Vagina (tissue), 2 donors: ENCODE measurements at regions not wholly inside any gene's neighbourhood (a gene's known extent, or its start where the extent isn't known, plus 50 kb on each side); places are given as distances from the start of the nearest gene placed in this dataset.

Experiments
- DNase-seq, 2 donors: peaks; one replicate each; pipeline ENCODE4 v3.0.0-alpha.2; 2017; ENCODE audit errors: extremely low spot score in 2 of 2
- H3K27ac ChIP-seq: fragments of 200-600 bp; sonication (generic); one replicate; pipeline ENCODE4 v1.5.1; 2019
- H3K27me3 ChIP-seq: fragments of 200-600 bp; sonication (generic); one replicate; pipeline ENCODE4 v1.5.1; 2019
- H3K36me3 ChIP-seq, 2 donors: fragments of 200-600 bp; sonication (generic); one replicate each; pipeline ENCODE4 v1.5.1; 2017 to 2019
- H3K4me1 ChIP-seq: fragments of 200-600 bp; sonication (generic); one replicate; pipeline ENCODE4 v1.5.1; 2019
- H3K4me3 ChIP-seq, 2 donors: fragments of 200-600 bp; sonication (generic); 1 replicate in 1 of 2; 2 replicates in 1 of 2; pipeline ENCODE4 v1.5.1; 2016 to 2019
- H3K9me3 ChIP-seq: fragments of 200-600 bp; sonication (generic); one replicate; pipeline ENCODE4 v1.5.1; 2019
- POLR2A ChIP-seq, 2 donors: fragments of 450-650 bp; IDR thresholded peaks; one replicate each; pipeline ENCODE4 v1.6.1; 2017; ENCODE audit warnings: antibody characterized with exemption in 2 of 2, mild to moderate bottlenecking in 2 of 2, moderate library complexity in 2 of 2
- POLR2AphosphoS5 ChIP-seq, 2 donors: sonication (generic); formaldehyde crosslinking; IDR thresholded peaks; one replicate each; pipeline ENCODE4 v1.9.0; 2017; ENCODE audit warnings: antibody characterized with exemption in 2 of 2, mild to moderate bottlenecking in 2 of 2, low read depth in 1 of 2; ENCODE audit not compliant: insufficient read depth in 1 of 2
- intact Hi-C: fragments of 100-400 bp; cut with DNase I; formaldehyde crosslinking; loops from one replicate; pipeline ENCODE4 v1.15.1; 2023
- TF ChIP-seq, protein P1 (sequence below), 3 experiments: fragments of 450-650 bp in 2 of 3; fragments of 200-600 bp in 1 of 3; sonication (generic) in 1 of 3; IDR thresholded peaks; one replicate each; pipeline ENCODE4 v1.5.1; 2017 to 2019; ENCODE audit warnings: antibody characterized with exemption in 3 of 3, mild to moderate bottlenecking in 2 of 3, moderate library complexity in 2 of 3

DNA sequence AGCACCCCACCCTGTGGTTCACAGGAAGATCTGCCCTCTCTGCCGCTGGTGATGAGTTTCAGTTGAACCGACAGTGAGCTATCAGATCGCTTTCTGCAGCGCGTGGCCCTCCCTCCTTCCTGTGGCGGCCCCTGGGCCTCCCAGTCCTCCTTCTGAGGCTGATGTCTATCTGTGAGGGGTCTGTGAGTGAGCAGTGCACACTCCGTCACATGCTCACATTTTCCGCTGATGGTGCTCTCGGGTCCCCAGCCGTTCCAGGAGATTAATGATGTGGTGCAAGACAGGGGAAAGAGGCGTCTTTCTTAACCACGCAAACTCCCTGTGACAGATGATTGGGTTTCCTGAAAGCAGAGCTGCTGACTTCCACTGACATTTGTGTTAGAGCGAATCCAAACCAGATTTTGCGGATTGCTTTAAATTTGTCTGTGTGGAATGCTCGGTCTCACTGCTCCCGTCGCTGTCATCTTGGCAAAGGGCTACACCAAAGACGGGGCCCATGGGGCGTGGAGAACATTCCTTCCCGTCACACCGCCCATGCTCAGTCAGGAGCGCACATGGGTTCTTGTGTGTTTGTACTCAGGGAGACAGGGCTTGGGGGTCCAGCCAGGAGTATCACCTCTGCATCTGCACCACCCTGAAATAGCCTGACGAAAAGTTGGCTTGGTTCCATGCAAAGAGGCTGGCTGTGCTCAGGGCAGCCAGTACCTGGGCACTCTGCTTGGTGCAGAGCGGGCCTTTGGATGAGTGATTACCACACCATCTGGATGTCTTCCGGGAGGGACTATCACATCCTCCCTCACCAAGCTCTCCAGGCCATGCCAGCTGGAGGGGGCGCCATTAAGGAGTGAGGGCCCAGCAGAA lies 154.7 kb upstream of the HS6ST1 start:
- DNase-seq: peak in 1 of 2 donors; percentile 87
- no peaks in the 10 kb centered on the region for H3K27me3 ChIP-seq
- H3K36me3 ChIP-seq: no peaks in the 10 kb centered on the region
- peak overlapping the region; percentile 63 for H3K27ac ChIP-seq
- peaks cover 21% of the 10 kb centered on the region for H3K4me1 ChIP-seq
- peaks cover 5% of the 10 kb centered on the region for H3K9me3 ChIP-seq
- no peak for TF ChIP-seq POLR2A (IDR thresholded peaks at IDR 0.05)
- TF ChIP-seq, protein P1, sequence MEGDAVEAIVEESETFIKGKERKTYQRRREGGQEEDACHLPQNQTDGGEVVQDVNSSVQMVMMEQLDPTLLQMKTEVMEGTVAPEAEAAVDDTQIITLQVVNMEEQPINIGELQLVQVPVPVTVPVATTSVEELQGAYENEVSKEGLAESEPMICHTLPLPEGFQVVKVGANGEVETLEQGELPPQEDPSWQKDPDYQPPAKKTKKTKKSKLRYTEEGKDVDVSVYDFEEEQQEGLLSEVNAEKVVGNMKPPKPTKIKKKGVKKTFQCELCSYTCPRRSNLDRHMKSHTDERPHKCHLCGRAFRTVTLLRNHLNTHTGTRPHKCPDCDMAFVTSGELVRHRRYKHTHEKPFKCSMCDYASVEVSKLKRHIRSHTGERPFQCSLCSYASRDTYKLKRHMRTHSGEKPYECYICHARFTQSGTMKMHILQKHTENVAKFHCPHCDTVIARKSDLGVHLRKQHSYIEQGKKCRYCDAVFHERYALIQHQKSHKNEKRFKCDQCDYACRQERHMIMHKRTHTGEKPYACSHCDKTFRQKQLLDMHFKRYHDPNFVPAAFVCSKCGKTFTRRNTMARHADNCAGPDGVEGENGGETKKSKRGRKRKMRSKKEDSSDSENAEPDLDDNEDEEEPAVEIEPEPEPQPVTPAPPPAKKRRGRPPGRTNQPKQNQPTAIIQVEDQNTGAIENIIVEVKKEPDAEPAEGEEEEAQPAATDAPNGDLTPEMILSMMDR (IDR thresholded peaks at IDR 0.05): no peak
- no peak for TF ChIP-seq POLR2AphosphoS5 (IDR thresholded peaks at IDR 0.05; ENCODE audit: insufficient read depth in 1 of 2, low read depth in 1 of 2)
- intact Hi-C loops: no loop called here
- peak overlapping the region; percentile 21 to 26 for H3K4me3 ChIP-seq

GRCh38 chr2:128474036-128474955 lies 155.6 kb upstream of the HS6ST1 start:
- H3K27ac ChIP-seq: no peak overlapping the region
- H3K4me3 ChIP-seq: peak overlapping the region in 1 of 2 donors; percentile 21
- TF ChIP-seq POLR2A (IDR thresholded peaks at IDR 0.05) (no peak), POLR2AphosphoS5 (IDR thresholded peaks at IDR 0.05; ENCODE audit: insufficient read depth in 1 of 2, low read depth in 1 of 2) (no peak)
- TF ChIP-seq, protein P1 (IDR thresholded peaks at IDR 0.05): no peak
- intact Hi-C loops: no loop called here
- H3K36me3 ChIP-seq: no peaks in the 10 kb centered on the region
- no peaks in the 10 kb centered on the region for H3K27me3 ChIP-seq
- peak in 1 of 2 donors; percentile 86 for DNase-seq
- H3K9me3 ChIP-seq: peaks cover 5% of the 10 kb centered on the region
- H3K4me1 ChIP-seq: peaks cover 21% of the 10 kb centered on the region

DNA sequence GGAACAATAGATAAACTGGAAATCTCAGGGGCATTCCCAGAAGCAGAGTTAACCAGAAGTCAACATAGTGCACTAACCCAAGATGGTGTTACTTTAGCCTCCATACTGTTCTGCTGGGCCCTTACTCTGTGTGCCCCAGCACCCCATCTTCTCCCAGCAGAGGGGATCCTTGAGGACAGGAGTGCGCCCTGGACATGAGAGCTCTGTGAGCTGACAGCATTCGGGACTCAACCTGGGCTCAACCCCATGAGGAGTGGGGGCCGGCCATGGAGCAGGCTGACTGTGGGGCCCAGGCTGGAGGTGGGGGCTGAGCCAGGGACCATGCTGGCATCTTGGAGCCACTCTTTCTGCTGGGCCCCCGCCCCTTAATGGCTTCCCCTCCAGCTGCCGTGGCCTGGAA lies 156.3 kb upstream of the HS6ST1 start:
- Histone ChIP-seq H3K27me3 (no peaks in the 10 kb centered on the region), H3K4me3 (no peak overlapping the region), H3K27ac (no peak overlapping the region), H3K4me1 (peaks cover 21% of the 10 kb centered on the region), H3K9me3 (peaks cover under 1% of the 10 kb centered on the region), H3K36me3 (no peaks in the 10 kb centered on the region)
- TF ChIP-seq, protein P1 (IDR thresholded peaks at IDR 0.05): no peak
- TF ChIP-seq POLR2AphosphoS5 (IDR thresholded peaks at IDR 0.05; ENCODE audit: insufficient read depth in 1 of 2, low read depth in 1 of 2): no peak
- no peak for TF ChIP-seq POLR2A (IDR thresholded peaks at IDR 0.05)
- peak in 1 of 2 donors; percentile 74 for DNase-seq
- intact Hi-C loops: no loop called here

DNA sequence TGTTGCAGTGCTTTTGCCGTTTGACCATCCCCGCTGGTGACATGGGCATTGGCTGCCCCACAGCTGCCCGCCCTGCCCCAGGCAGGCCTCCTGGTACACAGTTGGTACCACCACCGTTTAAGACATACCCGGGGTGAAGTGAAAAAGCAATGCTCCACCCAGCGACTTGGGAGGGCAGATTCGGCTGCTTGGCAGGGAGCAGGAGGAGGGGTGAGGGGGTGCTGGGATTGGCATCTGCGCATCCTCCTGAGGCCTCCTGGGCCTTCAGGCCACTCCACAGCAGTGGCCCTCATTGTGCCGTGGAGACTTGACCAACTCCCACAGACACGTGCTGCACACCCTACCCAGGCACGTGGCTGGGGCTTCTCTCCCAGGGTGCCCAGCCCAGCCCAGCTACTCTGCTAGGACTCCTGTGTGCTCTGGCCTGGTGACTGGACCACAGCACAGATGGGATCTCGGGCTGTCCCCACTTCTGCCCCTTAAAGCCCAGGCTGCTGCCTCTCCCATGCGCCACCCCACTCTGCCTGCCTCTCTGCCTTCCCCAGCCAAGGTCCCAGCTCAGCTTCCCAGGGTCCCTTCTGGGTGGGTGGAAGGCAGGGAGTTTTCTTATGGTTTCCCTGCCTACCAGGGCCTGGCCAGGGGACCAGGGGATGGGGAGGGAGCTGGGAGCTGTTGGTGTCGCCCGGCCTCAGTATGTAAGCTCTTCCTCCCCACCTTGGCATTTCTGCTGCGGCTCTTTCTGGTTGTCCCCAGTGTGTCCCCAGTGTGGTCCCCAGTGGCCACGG lies 157.0 kb upstream of the HS6ST1 start:
- TF ChIP-seq POLR2A (IDR thresholded peaks at IDR 0.05) (no peak), POLR2AphosphoS5 (IDR thresholded peaks at IDR 0.05; ENCODE audit: insufficient read depth in 1 of 2, low read depth in 1 of 2) (no peak)
- TF ChIP-seq, protein P1 (IDR thresholded peaks at IDR 0.05): no peak
- Histone ChIP-seq H3K27me3 (no peaks in the 10 kb centered on the region), H3K4me1 (peaks cover 21% of the 10 kb centered on the region), H3K4me3 (no peak overlapping the region), H3K27ac (no peak overlapping the region), H3K36me3 (no peaks in the 10 kb centered on the region), H3K9me3 (no peaks in the 10 kb centered on the region)
- intact Hi-C loops: no loop called here
- peak in 1 of 2 donors; percentile 62 for DNase-seq
